Suppressor macrophage treated with lipopolysaccharide for 1 hour (primary cell): ENCODE measurements at regions not wholly inside any gene's neighbourhood (a gene's known extent, or its start where the extent isn't known, plus 50 kb on each side); places are given as distances from the start of the nearest gene placed in this dataset.
A peak's percentile ranks its signal among the peaks of the same experiment; 100 is the strongest.
"Not testable (repeated sequence)": the region's sequence is repeated elsewhere in the genome, so short reads cannot be mapped to it uniquely, and the experiment has no call there.

Experiments
- DNase-seq, 3 donors: peaks; one replicate each; pipeline ENCODE4 v3.0.0-alpha.2; 2020 to 2022

DNA sequence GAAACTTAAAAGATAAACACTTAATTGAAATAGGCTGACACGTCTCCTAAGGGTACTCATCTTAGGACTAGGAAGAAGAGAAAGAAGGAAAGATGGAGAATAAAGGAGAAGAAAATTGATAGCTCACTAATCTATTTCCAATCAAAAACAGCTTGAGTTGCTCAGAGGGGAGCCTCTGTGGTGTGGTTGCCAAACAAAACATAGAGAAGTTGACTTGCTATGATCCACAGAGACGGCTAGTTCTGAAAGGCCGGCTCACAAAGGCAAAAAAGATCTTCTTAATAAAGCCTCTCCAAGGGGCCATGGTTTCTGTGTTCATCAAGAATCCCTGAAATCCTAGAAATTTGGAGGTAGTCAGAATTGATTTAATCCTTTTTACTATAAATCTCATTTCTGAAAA is 644.1 kb downstream of the LMO4 start:
- DNase-seq, result no peak

- no peak for DNase-seq
These were observed 645.2 kb downstream of the LMO4 start for GRCh38 chr1:87973896-87974295.

DNA sequence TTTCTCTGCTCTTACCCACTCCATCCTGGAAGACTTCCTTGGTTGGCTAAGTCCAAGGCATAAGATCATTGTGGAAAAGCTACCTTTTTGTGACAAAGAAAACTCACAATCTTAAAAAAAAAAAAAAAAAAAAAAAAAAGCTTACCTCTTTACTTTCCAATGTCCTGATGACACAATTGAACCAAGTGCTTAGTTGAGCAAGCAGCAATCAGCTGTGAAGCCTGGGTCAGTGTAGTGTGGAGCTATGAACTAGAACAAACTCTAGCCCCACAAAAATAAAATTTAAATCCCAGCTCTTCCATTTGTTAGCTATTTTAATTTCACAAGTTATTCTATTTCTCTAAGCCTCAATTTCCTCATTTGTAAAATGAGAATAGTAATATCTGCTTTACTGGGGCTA is 647.6 kb downstream of the LMO4 start:
- DNase-seq, result no peak

DNA sequence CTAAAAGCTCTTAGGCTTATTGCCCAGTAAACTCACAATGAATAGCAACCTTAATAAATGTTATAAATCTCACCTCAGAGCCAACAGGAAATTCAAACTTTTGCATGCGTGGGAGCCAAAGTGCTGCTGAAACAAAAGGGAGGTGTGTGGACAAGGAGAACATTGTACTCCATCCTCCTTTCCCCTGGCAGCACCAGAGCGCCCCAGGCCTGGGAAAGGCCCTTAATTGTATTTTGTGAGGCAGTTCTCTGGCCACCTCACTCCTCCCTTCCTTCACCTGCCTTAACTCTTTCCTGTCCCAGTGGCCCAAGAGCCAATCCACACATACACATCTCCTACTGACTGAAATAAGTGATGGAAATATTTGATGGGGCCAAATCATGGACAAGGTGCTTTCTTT is 648.5 kb downstream of the LMO4 start:
- DNase-seq, result no peak

DNA sequence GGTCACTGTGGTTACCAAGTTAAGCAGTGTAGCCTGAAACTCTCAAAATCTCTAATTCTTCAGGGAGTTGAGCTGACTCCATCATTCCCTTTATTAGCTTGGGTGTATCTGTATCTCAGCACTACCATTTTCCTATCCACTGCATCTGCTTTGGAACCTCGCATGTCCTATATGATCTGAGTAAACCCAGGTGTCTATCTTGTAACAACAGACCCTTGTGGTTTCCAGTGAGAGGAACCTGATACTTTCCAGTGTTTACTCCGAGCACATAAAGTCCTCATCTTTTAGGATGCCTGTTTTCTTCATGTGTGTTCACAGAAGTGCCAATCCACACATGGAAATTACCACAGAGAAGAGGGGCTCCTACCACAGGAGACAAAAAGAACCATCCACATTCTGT is 650.4 kb downstream of the LMO4 start:
- DNase-seq, result no peak

- no peak for DNase-seq
These were observed 651.8 kb downstream of the LMO4 start for GRCh38 chr1:87980494-87980893.

- DNase-seq, result no peak
These were observed 652.7 kb downstream of the LMO4 start for GRCh38 chr1:87981386-87981785.

DNA sequence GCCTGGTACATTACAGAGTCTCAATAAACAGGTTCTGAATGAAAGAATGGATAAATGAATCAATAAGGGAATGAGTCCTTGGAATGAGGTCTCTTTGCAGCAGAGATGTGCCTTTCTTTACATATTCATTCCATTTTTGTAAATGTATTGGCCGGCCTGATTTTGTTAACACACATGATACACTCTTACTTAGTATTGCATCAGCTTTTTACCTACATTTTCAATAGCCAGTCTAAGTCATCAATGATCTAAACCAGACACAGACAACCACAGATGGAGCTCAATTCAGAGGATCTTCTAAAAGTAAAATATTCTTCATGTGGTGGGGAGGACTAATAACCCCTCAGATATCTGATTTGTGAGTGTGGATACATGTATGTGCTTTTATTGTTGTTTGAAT is 653.1 kb downstream of the LMO4 start:
- no peak for DNase-seq

- no peak for DNase-seq
These were observed 655.2 kb downstream of the LMO4 start for GRCh38 chr1:87983841-87984240.

- DNase-seq, result no peak
These were observed 656.4 kb downstream of the LMO4 start for GRCh38 chr1:87985071-87985470.

DNA sequence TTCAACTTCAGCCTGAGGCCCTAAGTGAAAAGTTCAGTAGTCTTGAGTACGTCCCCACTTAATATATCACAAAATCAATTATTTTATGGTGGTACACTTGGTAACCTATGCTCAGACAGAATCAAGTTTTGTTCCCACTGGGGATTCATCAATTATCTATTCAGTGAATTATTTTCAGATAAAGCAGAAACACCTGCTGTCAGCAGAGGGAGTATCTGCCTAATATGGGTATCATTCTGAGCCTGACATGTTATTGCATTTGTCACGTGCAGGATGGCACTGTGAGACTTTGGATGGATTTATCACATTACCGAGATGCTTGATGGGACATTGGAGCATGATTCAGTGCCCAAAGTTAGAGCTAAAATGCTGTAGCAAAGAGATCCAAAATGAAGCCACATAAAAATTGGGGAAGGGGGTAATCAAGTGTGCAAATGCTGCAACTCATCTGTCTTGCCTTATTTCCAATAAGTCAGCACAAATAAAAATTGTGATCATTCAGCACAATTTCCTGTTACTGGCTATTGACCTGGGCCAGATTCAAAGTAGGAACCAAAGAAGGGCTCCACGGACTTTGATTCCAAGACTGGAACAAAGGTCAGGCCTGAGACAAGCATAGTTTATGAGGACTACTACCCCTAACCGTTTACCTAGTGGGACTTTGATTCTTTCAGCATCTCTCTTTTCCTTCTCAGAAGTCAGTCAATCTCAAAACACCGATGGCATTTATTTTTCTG is 657.6 kb downstream of the LMO4 start:
- no peak for DNase-seq

GRCh38 chr1:87989346-87989745 is 660.7 kb downstream of the LMO4 start:
- peak in 1 of 3 donors; percentile 4 for DNase-seq

DNA sequence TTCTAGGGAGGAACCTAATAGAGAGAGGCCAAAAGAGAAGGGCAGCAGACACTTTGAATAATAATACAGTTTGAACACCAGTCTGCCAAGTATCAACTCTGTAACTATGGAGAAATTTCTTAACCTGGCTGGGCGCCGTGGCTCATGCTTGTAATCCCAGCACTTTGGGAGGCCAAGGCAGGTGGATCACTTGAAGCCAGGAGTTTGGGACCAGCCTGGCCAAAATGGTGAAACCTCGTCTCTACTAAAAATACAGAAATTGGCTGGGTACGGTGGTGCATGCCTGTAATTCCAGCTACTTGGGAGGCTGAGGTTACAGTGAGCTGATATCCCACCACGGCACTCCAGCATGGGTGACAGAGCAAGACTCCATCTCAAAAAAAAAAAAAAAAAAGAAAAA is 663.9 kb downstream of the LMO4 start:
- not testable (repeated sequence) for DNase-seq

GRCh38 chr1:87993051-87993450 is 664.4 kb downstream of the LMO4 start:
- DNase-seq, result no peak

GRCh38 chr1:87999852-88000251 is 671.2 kb downstream of the LMO4 start:
- DNase-seq, result no peak

DNA sequence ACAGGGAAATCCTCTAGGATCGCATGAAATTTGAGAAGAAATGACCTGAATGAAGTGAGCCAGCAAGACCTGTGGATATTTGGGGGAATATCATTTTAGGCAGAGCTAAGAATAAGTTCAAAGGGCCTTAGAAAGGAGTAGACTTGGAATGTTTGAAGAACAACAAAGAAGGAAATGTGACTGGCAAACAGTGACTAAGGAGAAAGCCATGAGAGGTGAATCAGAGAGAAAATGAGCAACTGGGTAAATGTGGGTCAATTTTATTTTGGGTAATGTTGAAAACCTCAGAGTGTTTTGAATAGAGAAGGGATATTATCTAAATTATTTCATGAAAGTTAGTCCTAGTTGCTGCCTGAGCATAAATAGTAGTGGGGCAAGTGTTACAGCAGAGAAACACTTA is 672.8 kb downstream of the LMO4 start:
- DNase-seq, result no peak

DNA sequence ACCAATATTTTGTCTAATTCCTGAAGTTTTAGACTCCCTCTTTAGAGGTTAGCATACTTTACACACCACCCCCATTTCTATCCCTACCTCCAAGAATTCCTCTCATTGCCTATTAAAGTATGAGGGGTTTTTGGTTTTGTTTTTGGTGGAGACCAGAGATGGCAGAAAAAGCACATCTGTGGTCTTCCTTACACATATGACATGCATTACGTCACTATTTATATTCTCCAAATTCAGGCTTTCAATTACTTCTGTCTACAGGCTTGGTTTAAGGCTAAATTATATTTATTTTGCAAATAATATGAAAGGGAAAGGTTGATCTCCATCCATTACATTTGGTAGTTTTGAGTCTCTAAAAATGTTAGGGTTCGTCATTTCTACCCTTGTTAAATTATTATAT is 674.6 kb downstream of the LMO4 start:
- no peak for DNase-seq

DNA sequence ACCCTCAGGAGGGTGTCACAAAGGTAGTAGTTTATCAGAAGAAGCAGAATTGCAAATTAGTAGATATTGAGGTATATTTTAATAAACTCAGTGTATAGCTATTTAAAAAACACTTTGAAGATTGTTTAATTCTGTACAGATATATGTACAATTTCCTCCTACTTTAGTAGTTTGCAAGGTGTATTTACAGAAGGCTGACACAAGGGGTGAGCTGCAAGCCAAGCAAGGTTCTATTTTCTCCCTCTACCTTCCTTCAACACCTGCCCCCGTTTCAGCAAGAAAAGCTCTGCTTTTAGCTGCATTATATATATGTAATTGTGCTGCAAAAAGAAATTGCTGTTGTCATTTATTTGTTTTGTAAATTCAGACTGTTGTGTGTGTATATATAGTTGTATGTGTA is 674.2 kb upstream of the PKN2 start:
- DNase-seq, result no peak

GRCh38 chr1:88013485-88013884 is 670.6 kb upstream of the PKN2 start:
- DNase-seq, result no peak

- no peak for DNase-seq
These were observed 669.9 kb upstream of the PKN2 start for GRCh38 chr1:88014131-88014530.

DNA sequence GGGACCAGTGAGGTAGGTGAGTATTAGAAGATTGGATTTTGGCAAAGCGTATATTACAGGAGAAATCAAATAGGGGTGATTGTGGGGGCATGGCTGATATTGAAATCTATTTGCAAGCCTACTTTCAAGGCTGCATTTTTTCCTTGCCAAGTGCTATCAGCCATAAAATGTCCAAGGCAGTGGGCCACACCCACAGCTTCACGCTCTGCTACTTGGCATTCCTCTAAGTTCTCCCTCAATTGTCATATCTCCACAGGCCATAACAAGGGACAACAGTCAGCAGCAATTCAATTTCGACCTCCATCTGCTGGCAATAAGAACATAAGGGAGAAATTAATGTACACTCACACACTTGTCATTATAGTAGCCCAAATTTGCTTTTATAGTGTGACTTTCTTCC is 667.1 kb upstream of the PKN2 start:
- DNase-seq, result no peak

GRCh38 chr1:88021529-88021928 is 662.5 kb upstream of the PKN2 start:
- DNase-seq, result no peak

GRCh38 chr1:88022516-88022915 is 661.6 kb upstream of the PKN2 start:
- peak in 2 of 3 donors; percentile 2 to 6 for DNase-seq

GRCh38 chr1:88029142-88029541 is 654.9 kb upstream of the PKN2 start:
- DNase-seq, result no peak

DNA sequence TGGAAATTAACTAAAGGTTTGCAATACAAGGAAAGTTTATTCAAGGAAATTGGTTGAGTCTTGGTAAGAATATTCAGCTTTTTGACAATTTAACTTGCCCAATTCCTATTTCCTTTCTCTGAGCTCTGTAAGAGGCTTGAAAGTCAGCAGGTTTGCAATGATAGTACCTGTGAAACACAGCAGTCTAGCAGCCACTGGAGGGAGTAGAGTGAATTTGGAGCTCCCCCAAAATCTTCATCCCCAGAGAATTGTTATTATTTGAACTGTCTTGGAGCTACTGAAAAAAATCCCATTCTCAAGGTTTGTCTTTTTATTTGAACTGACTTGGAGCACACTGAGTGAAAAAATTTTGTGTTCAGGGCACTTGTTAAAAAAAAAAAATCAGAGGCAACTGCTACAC is 654.2 kb upstream of the PKN2 start:
- DNase-seq, result no peak

DNA sequence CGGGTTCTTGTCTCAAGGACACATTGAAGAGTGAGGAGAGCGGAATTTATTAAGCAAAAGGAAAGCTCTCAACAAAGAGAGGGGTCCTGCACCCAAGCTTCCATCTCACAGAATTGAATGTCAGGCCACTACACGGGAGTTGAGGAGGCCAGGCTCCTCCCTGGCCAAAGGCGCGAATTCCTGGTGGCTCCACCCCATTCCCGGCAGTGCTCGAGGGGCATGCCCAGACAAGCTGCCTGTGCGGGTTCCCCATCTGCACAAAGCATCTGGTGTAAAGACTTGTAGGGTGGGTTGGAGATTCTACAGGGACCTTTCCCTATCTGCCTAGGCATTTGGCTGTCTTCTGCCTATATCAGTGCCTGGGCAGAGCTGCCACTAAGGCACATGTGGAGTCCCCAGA is 648.5 kb upstream of the PKN2 start:
- no peak for DNase-seq
